ENCODE measurements at regions not wholly inside any gene's neighbourhood (a gene's known extent, or its start where the extent isn't known, plus 50 kb on each side); places are given as distances from the start of the nearest gene placed in this dataset.
A peak's percentile ranks its signal among the peaks of the same experiment; 100 is the strongest.

DNA sequence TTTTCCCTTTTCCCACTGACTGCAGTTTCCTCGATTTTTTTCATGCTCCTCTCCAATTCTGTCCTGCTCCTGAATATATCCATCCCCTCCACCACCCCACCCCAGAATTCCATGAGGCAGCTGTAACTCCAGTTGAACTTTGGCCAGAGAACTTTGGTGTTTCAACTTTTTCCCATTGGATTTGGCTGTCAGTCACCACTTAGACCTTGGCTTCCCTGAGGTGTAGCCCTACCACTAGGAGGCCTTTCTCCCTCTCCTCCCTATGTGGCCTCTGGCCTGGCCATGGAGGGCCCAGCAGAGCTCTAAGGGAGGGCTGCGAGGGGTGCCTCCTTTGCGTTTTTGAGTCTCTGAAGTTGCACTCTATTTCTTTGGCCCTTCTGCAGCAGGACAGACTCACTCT is 261.3 kb downstream of the PIK3R1 start:
- DNase-seq (ENCODE audit: low read depth): no peak

DNA sequence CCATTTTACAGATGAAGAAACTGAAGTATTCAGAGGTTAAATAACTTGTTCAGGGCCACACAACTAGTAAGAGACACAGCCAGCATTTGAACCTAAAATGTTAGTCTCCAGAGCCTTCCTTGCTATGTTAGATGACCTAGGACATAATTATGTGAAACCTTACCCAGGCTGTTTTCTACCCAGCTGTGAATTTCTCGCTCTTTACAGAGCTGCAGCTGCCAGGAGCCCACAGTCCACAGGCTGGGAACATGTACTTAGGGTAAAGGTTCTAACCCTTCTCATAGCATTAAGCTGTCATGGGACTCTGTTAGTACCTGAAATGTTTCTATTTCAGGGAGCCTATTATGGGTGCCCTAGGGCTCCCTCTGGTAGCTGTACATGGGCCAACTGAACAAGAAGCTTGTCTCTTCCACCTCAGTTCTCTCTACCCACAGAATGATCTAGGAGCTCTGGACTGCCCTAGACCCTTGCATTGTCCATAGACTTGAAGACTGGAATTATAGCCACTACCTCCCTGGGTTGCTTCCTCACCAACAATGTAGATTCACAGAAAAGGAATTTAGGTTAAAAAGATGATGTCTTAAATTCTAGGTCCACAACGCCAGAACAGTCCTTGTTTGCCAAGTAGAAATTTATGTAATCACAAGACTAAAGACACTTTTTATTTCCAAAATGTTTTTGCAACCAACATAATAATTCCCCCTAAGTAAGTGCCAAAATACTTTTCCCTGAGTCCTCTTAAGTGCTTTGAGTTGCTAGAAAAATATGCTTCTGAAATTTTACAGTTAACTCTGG is 262.9 kb downstream of the PIK3R1 start:
- DNase-seq (ENCODE audit: low read depth): peak; percentile 51

DNA sequence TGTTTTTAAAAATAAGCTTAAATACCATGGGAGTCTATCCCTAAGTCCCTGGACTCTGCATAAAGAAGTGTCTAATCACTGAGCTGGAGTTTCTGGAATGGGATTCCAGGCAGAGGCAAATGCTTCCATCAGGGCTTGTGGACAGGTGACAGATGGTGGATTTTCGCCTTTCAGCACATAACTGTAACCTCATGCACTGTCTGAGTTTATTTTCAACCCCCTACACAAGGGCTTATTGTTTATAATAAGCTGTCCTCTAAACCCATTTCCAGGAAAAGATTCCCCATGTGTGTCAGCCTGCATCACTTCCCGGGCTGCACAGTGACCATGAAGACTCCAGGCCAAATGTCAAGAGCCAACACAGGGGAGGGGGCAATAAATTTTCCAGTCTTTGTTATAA is 264.0 kb downstream of the PIK3R1 start:
- peak; percentile 61 for DNase-seq (ENCODE audit: low read depth)

DNA sequence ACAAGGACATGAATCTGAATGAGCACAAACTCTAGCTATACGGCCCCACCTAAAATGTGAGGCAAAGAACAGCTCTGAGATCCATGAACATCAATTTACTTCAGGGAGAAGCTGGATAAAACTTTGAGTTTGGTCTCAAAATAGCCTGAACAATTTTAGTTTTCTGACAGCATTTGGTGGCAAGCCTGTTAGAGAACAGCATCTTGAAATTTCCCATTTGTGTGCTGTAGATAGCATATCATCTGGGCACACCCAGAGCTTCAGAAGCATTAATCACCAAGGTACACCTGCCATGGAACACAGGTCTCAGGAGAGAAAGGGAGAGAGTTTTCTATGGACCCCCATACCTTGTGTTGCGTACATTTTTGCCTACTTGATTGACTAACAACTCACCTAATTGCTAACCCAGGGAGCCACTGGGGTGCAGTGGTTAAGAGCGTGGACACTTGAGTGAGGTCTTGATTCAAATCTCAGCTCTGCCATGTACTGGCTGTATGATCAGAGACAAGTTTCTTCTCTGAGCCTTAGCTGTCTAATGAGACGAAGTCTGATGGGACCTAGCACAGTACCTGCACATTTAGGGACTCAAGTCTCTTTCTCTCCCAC is 264.9 kb downstream of the PIK3R1 start:
- no peak for DNase-seq (ENCODE audit: low read depth)

DNA sequence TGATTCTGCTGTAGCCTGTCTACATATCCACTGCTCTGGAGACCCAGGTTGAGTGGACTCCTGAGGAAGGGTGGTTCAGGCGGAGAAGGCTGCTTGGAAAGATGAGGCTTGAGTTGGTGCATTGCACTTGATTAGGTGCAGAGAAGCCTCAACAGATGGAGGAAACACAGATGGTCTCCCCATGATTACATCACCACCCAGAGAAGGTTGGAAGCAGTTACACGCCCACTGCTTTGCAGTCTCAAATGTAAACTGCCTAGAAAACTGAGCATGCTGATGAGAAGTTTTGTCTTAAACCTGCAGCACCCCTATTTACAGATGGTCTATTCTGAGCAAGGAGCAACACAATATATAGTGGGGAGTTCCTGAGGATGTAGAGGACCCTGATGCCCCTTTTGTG is 266.6 kb downstream of the PIK3R1 start:
- no peak for DNase-seq (ENCODE audit: low read depth)

DNA sequence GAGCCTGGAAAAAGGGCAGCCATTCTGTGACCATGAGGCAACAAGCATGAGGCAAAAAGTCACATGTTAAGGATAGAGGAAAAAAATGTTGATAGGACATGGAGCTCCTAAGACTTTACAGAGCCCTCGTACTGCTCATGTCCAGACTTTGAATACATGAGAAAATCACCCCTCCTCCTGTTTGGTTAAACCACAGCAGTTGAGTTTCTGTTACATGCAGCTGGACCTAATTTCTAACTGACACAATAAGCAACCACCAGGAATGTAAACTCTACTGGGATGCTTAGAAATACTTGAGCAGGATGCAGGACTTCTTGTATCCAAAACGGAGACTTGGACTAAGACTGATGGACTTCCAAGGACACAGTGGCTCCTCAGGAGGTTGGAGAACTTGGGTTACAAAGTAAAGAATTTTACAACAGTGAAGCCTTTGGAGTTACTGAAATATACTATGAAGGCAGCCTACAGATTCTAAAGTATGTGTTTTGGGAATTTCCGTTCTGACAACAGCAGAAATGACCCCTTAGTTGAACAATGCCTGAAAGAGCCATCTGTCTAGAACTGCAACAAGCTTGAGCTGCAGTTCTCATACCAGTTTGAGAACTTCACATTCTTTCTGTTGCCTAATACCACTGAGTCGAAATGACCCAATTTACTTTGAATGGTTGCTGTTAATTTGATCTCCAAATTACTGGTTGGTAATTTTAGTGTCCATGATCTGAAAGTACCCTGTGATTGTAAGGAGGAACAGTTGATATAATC is 268.9 kb downstream of the PIK3R1 start:
- no peak for DNase-seq (ENCODE audit: low read depth)

DNA sequence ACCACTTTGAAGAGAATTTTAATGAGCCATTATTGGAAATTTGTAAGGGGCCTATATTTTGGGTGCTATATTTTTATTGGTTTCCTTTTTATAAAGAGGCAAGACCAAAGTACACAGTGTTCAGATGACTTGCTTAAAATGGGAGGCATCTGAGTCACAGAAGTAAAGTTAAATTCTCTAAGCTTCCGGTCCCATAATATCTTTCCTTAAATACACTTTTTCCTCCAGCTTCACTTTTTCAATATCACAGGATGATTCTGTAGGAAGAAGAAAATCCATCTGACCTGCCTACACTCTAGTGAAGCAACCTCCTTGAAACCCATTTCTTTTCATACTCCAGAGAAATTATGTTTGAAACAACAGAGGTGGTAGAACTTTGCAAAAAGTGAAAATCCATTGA is 274.0 kb downstream of the PIK3R1 start:
- no peak for DNase-seq (ENCODE audit: low read depth)

DNA sequence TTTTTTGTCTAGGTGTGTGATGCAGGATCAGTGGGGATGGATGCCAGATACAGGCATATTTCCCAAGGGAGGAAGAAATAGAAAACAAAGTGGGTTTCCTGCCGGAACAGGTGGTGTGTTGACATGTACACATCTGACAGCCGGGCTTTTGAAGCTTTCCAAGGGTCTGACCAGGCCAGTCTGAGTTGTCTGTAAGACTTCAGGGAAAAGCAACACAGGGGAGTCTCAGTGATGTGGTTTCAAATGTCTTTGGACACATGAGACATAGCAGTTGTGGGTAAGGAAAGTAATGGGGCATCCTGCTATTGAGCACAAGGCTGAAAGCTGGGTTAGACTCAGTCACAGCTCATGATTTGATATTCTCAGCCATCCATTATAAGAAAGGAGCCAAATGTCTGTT is 274.9 kb downstream of the PIK3R1 start:
- peak; percentile 71 for DNase-seq (ENCODE audit: low read depth)

DNA sequence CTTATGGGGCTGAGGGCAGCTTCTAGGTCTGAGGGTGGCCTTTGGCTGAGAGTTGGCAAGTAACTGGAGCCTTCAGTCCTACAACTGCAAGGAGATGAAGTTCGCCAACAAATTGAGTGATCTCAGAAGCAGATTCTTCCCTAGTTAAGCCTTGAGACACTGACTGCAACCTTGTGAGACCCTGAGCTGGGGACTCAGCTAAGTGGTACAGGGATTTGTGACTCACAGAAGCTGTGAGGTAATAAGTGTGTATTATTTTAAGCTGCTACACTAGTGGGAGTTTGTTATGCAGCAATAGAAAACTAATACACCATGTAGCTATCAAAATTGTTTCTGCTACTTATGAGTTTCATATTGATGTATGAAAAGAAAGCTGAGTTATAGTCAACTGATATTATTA is 279.2 kb downstream of the PIK3R1 start:
- DNase-seq (ENCODE audit: low read depth): no peak

DNA sequence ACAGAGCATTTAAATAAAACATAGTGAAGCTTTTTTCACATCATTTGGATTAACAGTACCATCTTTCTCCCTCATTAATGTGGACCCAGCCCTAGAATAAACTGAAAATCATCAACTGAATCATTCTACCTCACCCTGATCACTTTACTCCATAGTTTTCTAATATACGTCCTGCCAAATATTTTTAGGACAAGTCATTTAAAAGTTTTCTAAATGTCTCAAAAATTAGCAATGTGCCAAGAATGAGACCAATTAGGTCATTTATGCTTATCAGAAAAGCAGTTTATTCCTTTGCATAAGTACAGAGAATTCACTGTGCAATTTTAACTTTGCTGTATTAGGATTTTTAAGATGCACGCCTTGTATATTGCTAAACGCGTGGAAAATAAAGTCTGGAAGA is 284.4 kb downstream of the PIK3R1 start:
- DNase-seq (ENCODE audit: low read depth): no peak

DNA sequence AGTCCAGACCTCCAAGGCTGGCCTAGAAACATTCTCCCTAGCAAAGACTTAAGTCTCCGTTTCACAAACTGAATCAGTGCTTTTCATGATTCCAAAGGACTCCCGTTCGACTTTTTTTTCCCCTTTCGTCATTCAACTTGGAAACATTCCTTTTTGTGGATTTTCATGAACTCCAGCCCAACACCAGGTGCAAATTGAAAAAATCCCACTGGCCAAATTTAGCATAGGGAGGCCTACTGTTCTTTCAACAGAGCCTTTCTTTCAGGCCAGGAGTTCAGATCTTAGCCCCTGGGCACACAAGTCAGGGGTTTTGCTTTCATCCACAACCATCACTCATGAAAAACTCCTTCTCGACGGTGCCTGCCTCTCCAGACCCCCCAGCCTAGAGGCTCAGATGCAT is 285.3 kb downstream of the PIK3R1 start:
- DNase-seq (ENCODE audit: low read depth): no peak

DNA sequence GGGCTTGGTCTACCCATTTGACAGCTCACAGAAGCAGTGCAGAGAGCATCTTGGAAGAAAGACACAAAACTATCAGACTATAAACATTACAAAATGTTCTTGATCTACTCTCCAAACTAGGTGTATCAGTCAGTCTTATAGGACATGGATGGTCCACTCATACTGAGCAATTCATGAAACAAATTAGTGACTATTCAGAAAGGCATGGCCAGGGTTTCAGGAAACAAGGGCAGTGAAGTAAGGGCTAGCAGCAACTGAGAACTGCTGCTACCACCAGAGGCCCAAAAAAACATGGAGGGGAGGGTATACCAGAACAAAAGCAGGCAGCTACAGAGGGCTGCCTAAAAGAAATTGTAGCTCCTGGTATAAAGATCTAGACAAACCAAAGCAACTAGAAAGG is 287.0 kb downstream of the PIK3R1 start:
- no peak for DNase-seq (ENCODE audit: low read depth)

DNA sequence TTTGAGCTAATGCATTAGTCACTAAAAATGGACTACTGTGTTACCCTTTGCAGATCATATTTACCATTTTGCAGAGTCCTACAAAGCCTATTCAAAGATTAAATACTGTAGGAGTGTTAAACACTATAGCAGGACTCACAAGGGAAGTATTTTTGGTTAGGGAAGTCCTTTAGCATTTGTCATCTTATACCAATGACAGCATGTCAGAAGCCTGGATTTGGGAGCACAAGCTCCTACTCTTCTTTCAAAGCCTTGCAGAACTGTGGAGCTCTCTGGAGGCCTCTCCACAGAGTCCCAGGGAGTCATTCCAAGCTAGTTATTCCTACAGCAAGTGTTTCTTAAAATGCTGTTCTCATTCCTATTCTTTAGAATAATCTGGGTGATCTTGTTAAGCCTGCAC is 288.8 kb downstream of the PIK3R1 start:
- DNase-seq (ENCODE audit: low read depth): peak; percentile 20

DNA sequence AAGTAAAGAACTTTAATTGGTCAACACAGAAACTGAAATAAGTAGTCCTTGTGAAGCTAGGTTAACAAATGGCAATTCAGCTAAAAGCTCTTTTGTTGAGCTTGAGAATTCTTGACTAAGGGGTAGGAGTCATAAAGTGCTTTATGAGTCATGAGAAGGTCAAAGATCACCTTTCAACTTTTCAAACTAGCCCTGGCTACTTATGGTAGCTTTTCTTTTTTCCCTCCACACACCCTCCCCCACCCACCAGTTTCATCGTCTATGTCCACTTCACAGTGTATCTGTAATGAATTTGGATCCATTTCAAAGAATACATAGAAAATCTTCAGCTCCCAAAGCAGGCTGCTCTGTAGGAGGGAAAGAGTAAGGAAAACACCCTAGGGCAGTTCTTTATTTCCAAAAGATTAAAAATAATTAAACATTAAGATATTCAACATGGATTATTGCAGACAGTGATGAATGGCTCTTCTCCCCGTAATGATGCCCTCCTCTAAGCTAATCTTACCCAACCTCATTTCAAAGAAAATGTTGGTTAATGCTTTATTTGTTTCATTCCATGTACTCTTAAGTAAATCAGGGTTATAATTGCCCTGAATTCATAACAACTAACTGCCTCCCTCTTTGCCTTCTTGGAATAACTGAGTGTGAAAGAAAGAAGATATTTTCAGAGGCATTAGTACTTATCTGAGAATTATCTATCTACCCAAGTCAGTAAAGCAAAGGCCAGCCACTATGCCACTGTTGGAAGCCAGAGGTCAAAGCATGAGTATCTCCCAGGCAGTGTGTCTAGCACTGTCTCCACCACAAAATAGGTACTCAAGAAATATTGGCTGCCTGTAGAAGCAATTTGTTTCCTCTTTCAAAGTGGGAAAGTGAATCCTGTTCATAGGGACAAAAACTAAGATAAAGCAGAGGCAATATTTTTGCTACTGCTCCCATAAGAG is 290.6 kb downstream of the PIK3R1 start:
- DNase-seq (ENCODE audit: low read depth): peak; percentile 24

DNA sequence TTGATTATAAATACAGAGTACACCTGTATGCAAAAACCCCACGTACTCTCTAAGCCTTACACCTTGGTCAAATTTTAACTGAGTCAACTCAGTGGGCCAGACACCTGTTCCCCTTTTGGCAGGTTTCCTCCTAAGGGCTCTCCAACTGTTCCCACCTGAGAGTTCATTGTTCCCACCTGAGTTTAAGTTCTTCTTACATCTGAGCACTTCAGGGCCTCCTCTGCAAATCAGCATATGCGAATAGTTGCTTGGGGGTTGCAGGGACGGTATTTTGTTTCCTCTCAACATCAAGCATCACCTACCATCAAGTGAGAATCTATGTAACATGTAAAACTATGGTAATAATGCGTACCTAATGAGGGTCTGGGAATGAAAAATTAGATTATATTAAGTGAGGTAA is 300.0 kb downstream of the PIK3R1 start:
- no peak for DNase-seq (ENCODE audit: low read depth)

DNA sequence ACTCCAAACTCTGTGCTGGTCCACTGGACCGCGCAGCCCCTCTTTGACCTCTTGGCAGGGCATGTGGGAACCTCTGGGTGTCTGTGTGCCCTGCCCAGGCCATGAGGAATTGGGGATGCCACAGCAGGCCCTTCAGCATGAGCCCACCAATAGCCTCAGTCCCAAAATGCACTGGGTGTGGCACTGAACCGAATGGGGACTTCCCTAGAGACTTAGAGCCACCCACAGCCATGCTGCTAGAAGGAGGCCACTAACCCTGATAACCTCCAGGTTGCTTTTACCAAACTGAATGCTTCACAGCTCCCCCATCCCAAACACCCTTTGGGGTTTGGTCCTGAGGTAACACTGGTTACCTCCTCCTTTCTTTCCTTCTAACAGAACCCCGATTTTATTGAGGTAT is 302.7 kb downstream of the PIK3R1 start:
- DNase-seq (ENCODE audit: low read depth): no peak

DNA sequence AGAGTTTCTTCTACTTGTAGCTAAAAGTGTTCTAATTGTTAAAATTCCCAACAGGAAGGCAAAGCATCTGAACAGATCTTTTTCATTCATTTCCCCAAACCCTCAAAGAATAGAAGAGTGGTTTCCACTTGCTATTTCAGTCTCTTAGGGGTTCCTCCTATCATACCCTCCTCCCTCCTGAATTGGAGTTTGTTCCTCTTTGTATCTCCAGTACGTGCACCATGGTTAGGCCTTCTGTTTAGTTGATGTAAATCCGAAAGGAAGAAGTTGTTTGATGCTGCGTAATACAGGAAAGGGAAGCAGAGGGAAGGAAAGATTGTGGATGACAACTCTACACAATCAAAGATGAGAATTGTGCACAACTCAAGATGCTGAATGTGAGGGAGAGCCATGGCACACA is 303.6 kb downstream of the PIK3R1 start:
- DNase-seq (ENCODE audit: low read depth): no peak

DNA sequence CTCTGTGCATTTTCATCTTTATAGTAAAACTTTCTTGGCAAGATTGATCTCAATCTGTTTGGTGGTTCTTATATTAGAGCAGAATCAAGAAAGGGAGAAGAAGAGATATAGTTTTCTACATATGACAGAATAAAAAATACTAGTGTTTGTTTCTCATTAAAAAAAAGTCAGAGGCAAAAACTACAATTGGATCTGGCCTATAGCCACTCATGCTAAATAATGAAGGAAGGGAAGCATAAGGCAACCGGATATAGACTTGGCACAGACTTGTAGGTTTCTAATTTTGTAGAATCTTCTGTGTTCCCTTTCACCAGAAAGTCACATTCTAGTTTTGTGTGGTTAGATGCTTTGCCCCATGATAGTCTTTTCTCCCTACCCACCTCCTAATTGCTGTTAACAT is 306.2 kb downstream of the PIK3R1 start:
- no peak for DNase-seq (ENCODE audit: low read depth)

DNA sequence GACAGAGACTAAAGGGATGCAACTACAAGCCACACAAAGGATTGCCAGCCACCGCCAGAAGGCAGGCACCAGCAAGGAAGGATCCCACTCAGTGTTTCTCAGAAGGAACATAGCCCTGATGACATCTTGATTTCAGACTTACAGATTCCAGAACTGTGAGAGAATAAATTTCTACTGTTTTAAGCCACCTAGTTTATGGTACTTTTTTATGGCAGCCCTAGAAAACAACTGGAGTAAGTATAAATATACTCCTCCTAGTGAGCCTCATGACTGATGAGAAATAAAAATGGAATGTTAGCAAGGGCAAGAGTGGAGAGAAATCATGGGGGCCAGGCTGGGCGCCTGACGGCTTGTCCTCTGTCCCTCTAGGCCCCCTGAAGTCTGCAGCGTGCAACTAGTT is 307.3 kb downstream of the PIK3R1 start:
- peak; percentile 30 for DNase-seq (ENCODE audit: low read depth)

DNA sequence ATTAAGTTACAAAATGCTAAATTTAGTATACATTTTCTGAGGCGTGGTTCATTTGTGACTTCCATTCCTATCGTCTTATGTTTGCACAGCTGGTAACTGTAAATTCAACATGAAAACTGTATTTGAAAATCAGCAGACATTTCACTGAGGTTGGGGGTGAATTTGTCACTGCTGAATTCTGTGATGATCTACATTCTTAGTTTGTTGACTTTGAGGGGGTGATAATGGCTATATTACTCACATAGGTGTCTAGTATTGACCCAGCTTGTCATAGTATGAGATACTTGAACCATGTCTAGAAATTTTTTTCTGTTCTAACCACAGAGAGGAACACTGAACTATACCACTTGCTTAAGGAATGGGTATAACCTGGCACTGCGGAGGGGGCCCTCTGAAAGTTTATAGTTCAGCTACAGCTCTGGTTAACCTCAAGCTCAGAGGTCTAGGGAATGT is 313.3 kb downstream of the PIK3R1 start:
- DNase-seq (ENCODE audit: low read depth): peak; percentile 7

DNA sequence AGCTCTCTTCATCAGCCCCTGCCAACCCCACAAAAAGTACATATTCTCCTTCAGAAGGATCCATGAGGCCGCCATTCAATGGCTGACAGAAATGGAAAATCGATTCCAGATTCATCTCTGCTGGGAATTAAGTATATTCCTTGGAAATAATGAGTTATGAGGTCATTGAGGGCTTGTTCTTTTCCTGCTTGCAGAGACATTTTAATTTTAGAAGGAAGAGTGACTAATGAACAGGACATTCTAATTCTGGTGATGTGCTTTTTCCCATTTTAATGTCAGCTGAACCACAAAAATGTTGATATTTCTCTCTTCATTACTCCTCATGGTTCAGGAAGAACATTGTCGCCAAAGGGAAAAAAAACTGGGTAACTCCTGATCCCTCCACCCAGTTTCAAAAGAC is 314.0 kb downstream of the PIK3R1 start:
- DNase-seq (ENCODE audit: low read depth): peak; percentile 53

Measured in myocyte (in vitro differentiated cells).